GM18519 (cell line): ENCODE measurements at regions not wholly inside any gene's neighbourhood (a gene's known extent, or its start where the extent isn't known, plus 50 kb on each side); places are given as distances from the start of the nearest gene placed in this dataset.
"Not testable (repeated sequence)": the region's sequence is repeated elsewhere in the genome, so short reads cannot be mapped to it uniquely, and the experiment has no call there.

ENCODE experiments used
- ATAC-seq: cut with Tn5 transposase; IDR thresholded peaks from one replicate; pipeline ENCODE4 v1.9.1; 2021; ENCODE audit warnings: mild to moderate bottlenecking, moderate library complexity; ENCODE audit not compliant: unreplicated experiment, low FRiP score

DNA sequence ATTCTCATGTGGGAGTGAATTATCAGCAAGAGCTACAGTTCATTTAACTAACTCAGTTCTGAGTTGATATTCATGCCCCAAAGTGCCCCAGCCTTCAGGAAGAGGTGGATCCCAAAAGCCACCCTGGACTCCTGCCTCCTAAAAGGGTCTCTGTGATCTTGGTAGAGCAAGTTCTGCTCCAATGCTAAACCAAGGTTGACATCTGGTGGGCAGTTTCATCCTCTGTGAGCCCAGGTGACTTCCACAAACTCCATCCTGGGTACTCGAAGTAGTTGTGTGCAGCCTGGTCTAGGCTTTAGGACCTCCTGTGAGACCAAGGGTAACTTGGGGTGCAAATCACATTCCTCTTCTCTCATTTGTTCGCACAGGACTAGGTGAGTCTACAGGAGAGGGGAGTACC is 816.8 kb downstream of the MTRR start:
- no peak for ATAC-seq

DNA sequence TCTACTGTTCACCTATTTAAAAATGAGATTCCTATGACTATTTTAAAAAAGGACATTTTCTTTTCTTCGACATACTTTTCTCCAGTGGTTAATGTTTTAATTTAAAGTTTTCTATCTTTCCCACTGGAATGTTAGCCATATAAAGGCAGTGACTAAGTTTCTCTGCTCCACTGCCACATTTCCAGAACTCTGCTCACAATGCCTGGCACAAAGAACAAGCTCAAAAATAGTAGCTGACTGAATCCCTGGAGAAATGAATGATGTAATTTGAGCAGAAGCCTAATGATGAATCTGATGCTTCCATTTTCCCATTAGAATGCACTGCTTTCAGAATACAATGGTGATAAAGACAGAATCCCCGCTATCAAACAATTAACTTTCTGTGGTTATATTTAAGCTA is 817.8 kb downstream of the MTRR start:
- no peak for ATAC-seq

DNA sequence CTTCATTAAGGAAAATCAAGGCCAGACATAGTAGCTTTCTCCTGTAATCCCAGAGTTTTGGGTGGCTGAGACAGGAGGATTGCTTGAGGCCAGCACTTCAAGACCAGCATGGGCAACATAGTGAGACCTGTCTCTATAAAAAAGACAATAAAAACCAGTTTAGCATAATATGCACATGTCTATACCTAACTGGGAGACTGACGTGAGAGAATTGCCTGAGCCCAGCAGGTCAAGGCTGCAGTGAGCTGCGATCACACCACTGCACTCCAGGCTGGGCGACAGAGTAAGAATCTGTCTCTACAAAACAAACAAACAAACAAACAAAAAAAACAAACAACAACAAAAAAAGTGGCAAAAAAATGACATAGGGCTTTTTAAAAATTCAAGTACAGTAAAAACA is 820.8 kb downstream of the MTRR start:
- ATAC-seq = no peak

DNA sequence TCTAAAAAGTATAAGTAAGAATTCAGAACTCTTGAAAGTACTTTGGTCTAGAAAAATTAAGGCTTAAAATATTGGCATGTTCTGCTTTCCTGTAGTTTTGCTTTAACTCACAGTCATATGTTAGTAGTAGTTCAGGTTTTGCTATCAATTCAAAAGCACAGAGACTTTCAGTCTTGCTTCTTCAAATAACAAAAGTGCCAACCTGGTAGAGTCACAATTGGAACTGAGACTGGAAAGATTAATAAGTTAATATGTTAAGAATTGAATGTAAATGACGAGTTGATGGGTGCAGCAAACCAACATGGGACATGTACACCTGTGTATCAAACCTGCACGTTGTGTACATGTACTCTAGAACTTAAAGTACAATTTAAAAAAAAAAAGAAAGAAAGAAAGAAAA is 822.3 kb downstream of the MTRR start:
- no peak for ATAC-seq

DNA sequence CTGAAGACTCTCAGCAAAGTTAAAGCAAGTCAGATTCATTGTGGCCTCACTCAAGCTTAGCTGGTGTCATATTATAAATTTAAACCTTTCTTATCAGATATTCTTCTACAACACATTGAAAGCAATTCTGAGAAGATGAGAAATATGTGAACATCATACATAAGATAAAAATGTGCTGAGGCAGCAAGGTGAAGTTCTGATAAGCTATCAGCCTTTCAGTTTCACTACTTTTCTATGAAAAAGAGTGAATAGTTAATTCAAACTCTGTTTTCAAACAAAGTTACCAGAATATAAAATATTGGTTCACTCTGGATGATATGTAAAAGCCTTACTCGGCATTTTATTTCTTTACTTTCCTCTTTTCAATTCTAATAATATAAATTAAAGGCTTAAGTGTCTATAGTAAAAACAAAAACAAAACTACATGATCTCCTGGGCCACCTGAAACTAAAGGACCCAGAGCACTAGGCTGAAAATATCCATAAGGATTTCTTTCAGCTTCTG is 824.4 kb downstream of the MTRR start:
- no peak for ATAC-seq

DNA sequence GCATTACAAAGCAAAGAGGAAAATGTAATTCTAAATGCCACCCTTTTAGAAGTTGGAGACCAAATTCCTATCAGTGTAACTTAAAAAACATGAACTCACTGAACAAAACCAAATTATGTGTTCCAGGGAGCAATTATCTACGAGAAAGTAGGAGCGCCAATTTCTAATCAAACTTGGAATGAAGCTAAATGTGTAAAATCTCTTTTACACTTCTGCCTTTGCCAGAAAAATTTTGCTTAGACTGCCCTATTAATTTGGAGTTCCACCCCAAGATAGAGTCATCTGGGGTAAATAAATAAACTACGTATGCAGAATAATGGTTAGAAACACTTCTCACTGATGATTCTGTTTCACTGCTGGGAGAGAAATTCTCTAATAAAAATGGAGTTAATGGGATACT is 825.6 kb downstream of the MTRR start:
- no peak for ATAC-seq

DNA sequence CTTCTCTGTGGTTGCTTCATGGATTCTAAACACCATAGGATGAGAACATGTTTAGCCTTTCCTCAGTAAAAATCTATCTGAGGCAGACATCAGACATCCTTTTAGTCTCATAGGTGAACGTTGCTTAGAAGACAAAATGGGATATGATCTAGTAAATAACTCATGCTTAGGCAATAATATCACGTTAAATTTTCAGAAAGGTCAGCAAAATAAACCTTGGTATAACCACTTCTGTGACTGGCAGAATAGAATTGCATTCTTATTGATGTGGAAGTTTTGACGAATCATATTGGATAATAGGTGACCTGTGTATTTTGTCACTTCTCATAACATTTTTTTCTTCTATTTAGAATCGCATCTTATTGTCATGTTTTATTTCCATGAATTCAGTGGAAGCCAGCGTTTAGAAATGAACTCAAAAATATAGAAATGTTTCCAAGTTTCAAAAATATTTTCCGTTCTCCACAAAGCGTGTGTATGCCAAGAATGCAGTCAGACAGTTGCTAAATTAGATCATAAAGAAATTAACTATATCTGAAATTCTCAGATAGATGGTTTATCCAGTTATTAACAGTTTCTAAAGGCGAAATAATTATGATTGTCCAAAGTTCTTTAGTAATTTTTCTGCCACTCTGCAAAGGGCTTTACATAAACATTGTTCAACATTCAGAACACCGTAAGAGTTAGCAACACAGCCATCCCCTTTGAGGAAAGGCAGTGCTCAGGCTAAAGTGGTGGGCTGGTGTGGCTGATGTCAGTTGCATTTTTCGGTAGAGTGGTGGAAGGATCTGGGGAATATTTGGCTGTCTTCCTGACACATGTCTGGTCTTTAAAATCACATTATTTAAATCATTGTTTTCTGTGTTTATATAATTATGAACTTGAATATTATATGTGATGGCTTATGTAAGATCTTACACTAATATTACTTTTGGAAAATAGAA is 827.2 kb downstream of the MTRR start:
- no peak for ATAC-seq

DNA sequence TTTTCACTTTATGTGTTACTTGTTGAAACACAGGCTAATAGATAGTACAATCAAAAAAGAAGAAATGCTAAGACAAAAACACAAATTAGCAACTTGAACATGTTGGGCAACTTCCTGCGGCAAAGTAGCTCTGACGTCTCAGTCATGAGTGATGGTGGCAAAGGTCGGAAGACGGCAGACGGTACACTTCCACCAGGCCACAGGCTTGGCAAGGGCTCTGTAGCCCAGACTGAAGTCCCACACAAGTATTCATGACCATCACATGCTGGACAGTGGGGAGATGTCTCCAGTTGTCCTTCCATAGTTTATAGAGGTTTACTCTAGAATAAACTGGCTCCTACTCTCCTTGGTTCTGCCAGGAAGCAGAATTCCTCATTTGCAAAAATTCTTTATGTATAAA is 831.3 kb downstream of the MTRR start:
- ATAC-seq = no peak

DNA sequence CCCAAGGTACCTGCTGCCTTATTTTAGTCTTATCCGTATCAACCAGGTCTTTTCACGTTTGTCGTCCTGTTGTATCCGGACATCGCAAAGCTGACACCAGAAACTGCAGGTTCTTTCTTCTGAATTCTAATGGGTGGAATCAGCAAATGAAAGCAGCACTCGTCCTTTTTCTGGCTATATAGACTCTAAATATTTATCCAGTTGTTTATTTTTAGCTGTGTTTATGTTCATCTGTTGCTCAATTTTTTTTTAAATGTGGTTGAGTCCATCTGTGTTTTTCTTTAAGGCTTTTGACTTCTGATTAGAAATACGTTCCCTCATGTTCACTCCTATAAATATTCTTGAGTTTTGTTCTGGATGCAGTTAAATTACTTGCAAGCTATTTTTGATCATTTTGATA is 831.7 kb downstream of the MTRR start:
- no peak for ATAC-seq

DNA sequence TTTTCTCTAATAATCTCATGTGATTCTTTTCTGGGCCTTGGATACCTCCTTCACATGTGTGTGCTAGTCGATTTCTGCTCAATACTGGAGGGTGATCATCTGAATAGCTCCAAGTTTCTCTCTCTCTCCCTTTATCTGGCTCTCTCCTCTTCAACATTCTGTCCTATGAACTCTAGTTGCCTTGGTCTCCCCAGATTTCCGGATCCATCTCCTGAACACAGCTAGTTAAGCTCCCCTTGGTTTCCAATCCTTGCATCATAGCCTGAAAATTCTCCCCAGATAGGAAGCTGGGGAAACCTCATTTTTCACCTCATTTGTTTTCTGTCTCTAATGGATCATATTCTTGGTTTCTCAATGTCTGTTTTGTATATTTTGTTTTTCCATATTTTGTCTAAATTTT is 832.3 kb downstream of the MTRR start:
- no peak for ATAC-seq

DNA sequence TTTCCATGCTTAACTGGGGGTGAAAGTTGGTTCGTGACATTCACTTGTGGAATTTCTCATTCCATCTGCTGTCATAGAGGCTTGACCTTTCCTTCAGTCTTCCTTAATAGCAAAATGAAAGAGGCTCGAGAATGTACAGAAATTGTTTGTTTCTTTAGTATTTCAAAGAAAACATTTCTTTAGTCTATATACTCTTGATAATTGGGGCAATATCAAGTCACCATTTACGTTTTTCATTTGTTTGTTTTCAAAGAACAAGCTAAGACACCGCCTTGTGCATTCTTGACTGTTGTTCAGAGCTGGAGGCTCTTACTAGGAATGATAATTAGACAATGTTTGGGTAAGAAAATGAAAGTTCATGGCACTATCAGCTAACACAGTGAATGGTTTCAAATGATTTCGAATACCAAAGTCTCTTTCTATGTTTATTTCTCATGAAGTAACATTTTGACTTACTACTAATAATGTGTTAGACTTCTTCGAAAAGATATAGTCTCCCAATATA is 835.4 kb downstream of the SEMA5A start:
- ATAC-seq = no peak

DNA sequence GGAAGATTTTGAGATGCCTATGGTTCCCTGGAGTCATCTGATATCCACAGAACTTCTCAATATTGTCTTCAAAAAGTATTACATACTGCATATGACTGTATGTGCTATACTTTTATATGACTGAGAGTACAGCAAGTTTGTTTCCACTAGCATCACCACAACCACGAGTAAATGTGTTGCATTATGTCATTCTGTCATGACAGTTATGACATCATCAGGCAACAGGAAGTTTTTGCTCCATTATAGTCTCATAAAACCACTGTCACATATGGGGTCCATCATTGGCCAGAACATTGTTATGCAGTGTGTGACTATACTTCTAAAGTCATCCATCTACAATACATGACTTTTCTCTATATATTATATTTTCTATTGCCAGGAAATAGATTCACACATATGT is 831.7 kb downstream of the SEMA5A start:
- ATAC-seq = no peak

DNA sequence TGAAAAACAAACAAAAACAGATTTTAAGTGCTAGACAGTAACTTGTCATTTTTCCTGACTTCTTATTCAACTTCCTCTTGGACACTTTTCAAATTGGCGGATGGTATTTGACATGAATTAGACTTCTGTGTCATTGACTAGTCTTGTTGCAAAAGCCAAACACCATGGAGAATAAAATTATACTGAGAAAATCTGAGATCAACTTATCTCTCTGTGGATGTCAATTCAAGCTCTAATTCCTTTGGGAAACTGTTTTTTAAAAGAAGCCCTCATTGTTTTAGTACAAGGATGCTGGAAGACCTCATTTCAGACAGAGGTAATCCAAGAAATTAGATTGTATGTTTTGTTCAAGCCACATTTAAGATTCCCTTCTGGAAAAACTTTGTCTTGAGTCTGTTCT is 831.0 kb downstream of the SEMA5A start:
- no peak for ATAC-seq

DNA sequence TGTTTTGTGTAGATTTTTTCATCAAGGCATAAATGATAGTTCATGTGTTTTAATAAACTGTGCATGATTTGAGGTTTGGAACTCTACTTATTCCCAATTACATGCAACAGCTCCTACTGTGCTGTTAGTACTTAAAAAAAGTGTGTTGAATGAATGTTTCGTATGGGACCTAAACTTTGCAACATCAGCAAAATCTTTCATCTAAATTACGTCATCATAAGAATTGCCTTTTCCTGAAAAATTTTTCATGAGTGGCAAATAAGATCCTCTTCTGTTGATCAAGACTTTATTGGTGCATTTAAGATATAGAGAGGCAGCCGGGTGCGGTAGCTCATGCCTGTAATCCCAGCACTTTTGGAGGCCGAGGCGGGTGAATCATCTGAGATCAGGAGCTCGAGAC is 826.1 kb downstream of the SEMA5A start:
- no peak for ATAC-seq

DNA sequence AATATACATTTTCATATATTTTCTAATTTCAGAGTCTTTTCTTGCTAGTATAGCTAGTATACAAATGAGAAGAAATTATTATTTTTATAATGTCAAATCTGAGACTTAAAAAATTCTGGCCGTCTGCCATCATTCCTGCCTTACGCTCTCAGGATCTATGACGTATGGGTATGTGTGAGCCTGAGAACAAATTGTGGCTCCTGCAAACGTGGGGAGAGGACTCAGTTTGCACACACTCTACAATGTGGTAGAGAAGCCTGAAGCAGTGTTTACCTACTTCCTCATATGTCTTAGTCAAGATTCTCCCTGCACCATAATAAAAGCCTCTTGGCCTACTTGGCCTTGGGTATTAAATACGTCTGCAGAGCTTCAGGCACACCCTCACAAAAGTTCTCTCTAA is 825.4 kb downstream of the SEMA5A start:
- ATAC-seq = no peak

DNA sequence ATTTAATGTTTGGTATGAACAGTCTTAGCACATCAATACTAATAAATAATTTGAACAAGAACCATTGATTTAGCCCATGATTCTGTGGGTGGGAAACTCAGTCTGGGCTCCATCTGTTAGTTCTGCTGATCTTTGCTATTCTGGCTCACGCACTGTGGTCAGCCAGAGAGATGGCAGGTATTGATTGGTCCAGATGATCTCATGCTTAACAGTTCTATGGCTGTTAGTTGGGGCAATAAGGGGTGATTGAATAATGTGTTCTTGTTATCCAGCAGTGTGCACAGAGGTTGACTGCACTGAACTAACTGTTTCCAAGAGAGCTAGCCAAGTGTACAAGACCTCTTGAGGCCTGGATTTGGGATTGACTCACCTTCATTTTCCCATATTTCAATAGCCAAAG is 824.3 kb downstream of the SEMA5A start:
- ATAC-seq = no peak

DNA sequence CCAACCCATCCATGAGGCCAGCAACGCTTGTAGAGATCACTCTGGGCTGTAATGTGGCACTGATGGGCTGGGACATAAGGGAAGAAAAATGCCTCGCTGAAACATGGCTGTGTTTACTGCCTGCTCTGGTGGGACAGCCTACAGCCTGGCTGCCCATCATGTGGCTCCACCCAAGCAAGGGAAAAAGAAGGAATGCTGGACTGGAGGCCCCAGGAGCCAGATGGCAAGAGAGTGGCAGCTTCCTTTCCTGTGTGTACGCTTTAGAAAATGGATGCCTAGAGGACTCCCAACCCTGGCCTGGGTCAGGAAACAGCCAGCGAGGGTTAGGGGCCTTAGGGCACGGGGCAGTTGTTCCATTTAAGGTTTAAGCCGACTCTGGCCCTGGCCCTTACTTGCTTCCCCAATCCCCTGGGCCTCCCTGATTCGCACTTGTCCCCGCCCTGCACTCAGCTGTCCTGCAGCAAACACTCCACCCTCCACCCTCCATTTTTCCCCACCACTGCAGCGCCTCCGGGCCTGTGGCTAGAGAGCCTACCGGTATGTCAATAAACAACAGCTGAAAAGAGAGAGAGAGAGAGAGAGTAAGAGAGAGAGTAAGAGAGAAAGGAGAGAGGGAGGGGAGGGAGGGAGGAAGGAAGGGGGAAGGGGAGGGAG is 819.4 kb downstream of the SEMA5A start:
- ATAC-seq = no peak

DNA sequence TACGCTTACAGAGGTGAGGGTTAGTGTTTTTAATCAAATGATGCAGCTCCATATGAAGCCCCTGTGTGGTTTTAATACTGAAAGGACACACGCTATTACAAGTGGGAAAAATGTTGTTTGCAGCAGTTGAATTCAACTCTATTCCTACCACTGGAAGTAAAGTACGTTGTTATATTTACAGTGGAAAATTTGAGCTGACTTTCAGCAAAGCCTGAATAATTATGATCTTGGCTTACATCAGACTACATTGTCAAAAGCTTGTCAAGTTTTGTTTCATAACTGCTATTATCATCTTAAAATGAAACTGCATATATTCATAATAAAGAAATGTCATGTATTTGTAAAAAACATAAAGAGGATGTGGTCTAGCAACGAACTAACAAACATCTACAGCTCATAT is 818.5 kb downstream of the SEMA5A start:
- no peak for ATAC-seq

DNA sequence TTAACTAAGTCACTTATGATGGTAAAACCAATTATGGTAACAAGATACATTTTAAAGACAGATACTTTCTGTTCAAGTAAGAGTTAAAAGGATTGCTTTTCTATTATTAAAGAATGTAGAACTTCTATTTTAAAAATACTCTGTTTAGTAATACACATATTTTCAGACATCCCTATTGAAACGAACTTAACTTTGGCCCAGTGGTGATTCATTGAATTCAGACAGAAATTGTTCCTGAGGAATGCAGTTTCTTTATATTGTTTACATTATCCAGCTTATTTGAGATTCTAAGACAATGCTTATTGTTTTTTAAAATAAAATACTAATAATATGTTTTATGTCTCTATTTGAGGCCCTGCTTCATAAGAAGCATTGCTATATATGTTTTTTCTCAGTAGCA is 816.4 kb downstream of the SEMA5A start:
- ATAC-seq = no peak

DNA sequence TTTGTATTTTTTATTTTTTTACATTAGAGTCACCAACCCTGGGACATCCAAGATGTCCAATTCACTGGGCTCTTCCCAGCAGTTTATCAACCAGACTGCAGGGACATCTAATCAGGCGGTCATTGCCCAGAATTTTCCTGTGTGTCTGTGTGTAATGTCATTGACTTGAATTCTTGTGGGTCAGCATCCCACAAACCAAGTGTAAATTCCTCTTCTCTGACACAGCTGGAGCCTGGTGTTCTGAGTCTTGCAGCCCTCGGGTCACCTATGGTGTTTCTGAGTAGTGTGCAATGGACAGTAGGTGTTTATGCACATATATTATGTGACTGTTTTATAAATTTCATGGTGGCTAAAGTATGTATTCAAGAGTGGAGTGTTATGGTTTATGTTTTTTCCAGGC is 815.7 kb downstream of the SEMA5A start:
- no peak for ATAC-seq

DNA sequence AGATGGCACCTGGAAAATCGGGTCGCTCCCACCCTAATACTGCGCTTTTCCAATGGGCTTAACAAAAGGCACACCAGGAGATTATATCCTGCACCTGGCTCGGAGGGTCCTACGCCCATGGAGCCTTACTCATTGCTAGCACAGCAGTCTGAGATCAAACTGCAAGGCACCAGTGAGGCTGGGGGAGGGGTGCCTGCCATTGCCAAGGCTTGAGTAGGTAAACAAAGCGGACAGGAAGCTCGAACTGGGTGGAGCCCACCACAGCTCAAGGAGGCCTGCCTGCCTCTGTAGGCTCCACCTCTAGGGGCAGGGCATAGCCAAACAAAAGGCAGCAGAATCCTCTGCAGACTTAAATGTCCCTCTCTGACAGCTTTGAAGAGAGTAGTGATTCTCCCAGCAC is 814.8 kb downstream of the SEMA5A start:
- ATAC-seq = not testable (repeated sequence)

DNA sequence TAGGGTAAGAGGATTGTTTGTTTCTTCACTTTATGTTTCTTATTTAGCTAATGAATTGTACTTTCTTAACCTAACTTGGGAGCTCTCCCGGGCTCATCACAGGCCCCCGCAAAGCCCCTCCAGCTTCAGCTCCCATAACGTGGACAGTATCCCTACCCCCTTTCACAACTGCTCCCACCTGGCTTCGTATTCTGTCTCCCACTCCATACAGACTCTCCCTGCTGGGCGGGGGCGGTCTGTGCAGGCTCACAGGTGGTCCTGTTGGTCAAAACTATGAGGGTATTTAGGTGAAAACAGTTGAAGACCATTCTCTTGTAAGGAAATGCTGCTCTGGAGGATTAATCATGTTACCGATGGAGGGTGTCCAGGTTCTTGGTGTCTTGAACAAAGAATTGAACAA is 805.3 kb downstream of the SEMA5A start:
- ATAC-seq = no peak
